A549 (cell line): ENCODE measurements at regions not wholly inside any gene's neighbourhood (a gene's known extent, or its start where the extent isn't known, plus 50 kb on each side); places are given as distances from the start of the nearest gene placed in this dataset.
A peak's percentile ranks its signal among the peaks of the same experiment; 100 is the strongest.

Experiments
- CEBPB ChIP-seq, 2 experiments: fragments of >200 bp in 1 of 2; sonication (Bioruptor Twin) in 1 of 2; formaldehyde crosslinking in 1 of 2; IDR thresholded peaks; 2 replicates each; pipeline ENCODE4 v1.6.1; 2012 to 2016
- CHD2 ChIP-seq: fragments of 150-350 bp; IDR thresholded peaks from 2 replicates; pipeline ENCODE4 v1.6.1; 2014; ENCODE audit warnings: low read length; ENCODE audit not compliant: partially characterized antibody
- EHMT2 ChIP-seq: fragments of 200-600 bp; sonication (generic); IDR thresholded peaks from 2 replicates; pipeline ENCODE4 v1.6.1; 2016; ENCODE audit warnings: antibody characterized with exemption, low read depth, mild to moderate bottlenecking, moderate library complexity
- EP300 ChIP-seq, 2 experiments: fragments of >200 bp; sonication (Bioruptor Twin); formaldehyde crosslinking; IDR thresholded peaks; 2 replicates in 1 of 2; 3 replicates in 1 of 2; pipeline ENCODE4 v1.6.1; 2016 to 2017
- MYC ChIP-seq: IDR thresholded peaks from 2 replicates; pipeline ENCODE4 v1.6.1; 2012; ENCODE audit warnings: mild to moderate bottlenecking, inconsistent platforms, low read length, improper control_type of control experiment, borderline replicate concordance
- RAD21 ChIP-seq, 2 experiments: fragments of >200 bp in 1 of 2; sonication (Bioruptor Twin) in 1 of 2; formaldehyde crosslinking in 1 of 2; IDR thresholded peaks in 1 of 2; conservative IDR thresholded peaks in 1 of 2; 2 replicates in 1 of 2; 3 replicates in 1 of 2; pipeline ENCODE4 v1.6.1; 2012 to 2018; ENCODE audit warnings: inconsistent platforms in 1 of 2
- RFX5 ChIP-seq: fragments of 450-650 bp; IDR thresholded peaks from 2 replicates; pipeline ENCODE4 v1.7.1; 2014; ENCODE audit warnings: antibody characterized with exemption, mild to moderate bottlenecking, moderate library complexity
- SREBF2 ChIP-seq: fragments of 450-650 bp; IDR thresholded peaks from 2 replicates; pipeline ENCODE4 v1.6.1; 2014; ENCODE audit warnings: mild to moderate bottlenecking, moderate library complexity
- USF2 ChIP-seq: fragments of 450-650 bp; IDR thresholded peaks from 2 replicates; pipeline ENCODE4 v1.6.1; 2014; ENCODE audit warnings: antibody characterized with exemption
- ZFP36 ChIP-seq: fragments of 450-650 bp; IDR thresholded peaks from 2 replicates; pipeline ENCODE4 v1.6.1; 2014; ENCODE audit warnings: borderline replicate concordance; ENCODE audit not compliant: partially characterized antibody
- ZNF302 ChIP-seq: fragments of 250-450 bp; sonication (Bioruptor Pico); IDR thresholded peaks from 2 replicates; pipeline ENCODE4 v1.9.0; 2021; ENCODE audit warnings: inconsistent platforms, mild to moderate bottlenecking, moderate library complexity
- TF ChIP-seq, protein P1 (sequence below): fragments of >200 bp; sonication (Bioruptor Twin); formaldehyde crosslinking; IDR thresholded peaks from 3 replicates; pipeline ENCODE4 v1.5.1; 2016

- no peak for TF ChIP-seq RFX5
- TF ChIP-seq, protein P1, sequence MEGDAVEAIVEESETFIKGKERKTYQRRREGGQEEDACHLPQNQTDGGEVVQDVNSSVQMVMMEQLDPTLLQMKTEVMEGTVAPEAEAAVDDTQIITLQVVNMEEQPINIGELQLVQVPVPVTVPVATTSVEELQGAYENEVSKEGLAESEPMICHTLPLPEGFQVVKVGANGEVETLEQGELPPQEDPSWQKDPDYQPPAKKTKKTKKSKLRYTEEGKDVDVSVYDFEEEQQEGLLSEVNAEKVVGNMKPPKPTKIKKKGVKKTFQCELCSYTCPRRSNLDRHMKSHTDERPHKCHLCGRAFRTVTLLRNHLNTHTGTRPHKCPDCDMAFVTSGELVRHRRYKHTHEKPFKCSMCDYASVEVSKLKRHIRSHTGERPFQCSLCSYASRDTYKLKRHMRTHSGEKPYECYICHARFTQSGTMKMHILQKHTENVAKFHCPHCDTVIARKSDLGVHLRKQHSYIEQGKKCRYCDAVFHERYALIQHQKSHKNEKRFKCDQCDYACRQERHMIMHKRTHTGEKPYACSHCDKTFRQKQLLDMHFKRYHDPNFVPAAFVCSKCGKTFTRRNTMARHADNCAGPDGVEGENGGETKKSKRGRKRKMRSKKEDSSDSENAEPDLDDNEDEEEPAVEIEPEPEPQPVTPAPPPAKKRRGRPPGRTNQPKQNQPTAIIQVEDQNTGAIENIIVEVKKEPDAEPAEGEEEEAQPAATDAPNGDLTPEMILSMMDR: no peak
- TF ChIP-seq ZFP36: no peak
- peak; percentile 63 for TF ChIP-seq USF2
- no peak for TF ChIP-seq MYC
- no peak for TF ChIP-seq EHMT2
- TF ChIP-seq CEBPB (IDR thresholded peaks at IDR 0.05): no peak
- TF ChIP-seq SREBF2: no peak
- TF ChIP-seq ZNF302 (CRISPR knock-in tag): no peak
- TF ChIP-seq RAD21 (conservative IDR thresholded peaks at IDR 0.05 in 1 of 2, IDR thresholded peaks at IDR 0.05 in 1 of 2): no peak
- no peak for TF ChIP-seq CHD2
- TF ChIP-seq EP300 (IDR thresholded peaks at IDR 0.05): no peak
Observed at GRCh38 chr5:172573120-172573882, 67.8 kb upstream of the NEURL1B start.
